CD4-positive, alpha-beta T cell (primary cell): ENCODE measurements at regions not wholly inside any gene's neighbourhood (a gene's known extent, or its start where the extent isn't known, plus 50 kb on each side); places are given as distances from the start of the nearest gene placed in this dataset.

Experiments used
- ATAC-seq: fragments of 200-7000 bp; cut with Tn5 transposase; one replicate; pipeline ENCODE4 v1.10.0; 2022; ENCODE audit warnings: mild to moderate bottlenecking; ENCODE audit not compliant: poor library complexity
- CTCF ChIA-PET: fragments of 350-600 bp; sonication (Branson Sonifier 250); formaldehyde crosslinking; loops from one replicate; lab custom pipeline; 2021; ENCODE audit warnings: antibody characterized with exemption, inconsistent platforms; lab: Charles Lee
- POLR2A ChIA-PET: fragments of 350-600 bp; sonication (Branson Sonifier 250); formaldehyde crosslinking; loops from one replicate; lab custom pipeline; 2021; ENCODE audit warnings: antibody characterized with exemption, inconsistent platforms; lab: Charles Lee
- DNase-seq, 14 experiments: peaks; one replicate each; pipeline ENCODE4 v3.0.0-alpha.2; 2013 to 2020; ENCODE audit warnings: mixed read lengths in 2 of 14
- H3K27ac ChIP-seq, 2 donors: one replicate each; pipeline versions ENCODE4 v1.5.1 to v1.7.0; 2013; ENCODE audit warnings: low read length in 2 of 2, low read depth in 1 of 2, mild to moderate bottlenecking in 1 of 2
- H3K27me3 ChIP-seq, 2 experiments: 1 replicate in 1 of 2; 2 replicates in 1 of 2; pipeline versions ENCODE4 v1.6.1 to v1.7.0; 2013; ENCODE audit warnings: low read length in 2 of 2, control low read depth in 1 of 2, mild to moderate bottlenecking in 1 of 2, moderate library complexity in 1 of 2; ENCODE audit not compliant: insufficient read depth in 2 of 2, control insufficient read depth in 1 of 2
- H3K36me3 ChIP-seq: one replicate; pipeline ENCODE4 v1.6.1; 2013; ENCODE audit warnings: low read length, control low read depth; ENCODE audit not compliant: insufficient read depth
- H3K4me1 ChIP-seq: one replicate; pipeline ENCODE4 v1.6.1; 2013; ENCODE audit warnings: low read length, control low read depth; ENCODE audit not compliant: insufficient read depth
- H3K4me3 ChIP-seq: one replicate; pipeline ENCODE4 v1.5.1; 2013; ENCODE audit warnings: mild to moderate bottlenecking, low read length, moderate library complexity
- H3K9me3 ChIP-seq, 2 experiments: 1 replicate in 1 of 2; 2 replicates in 1 of 2; pipeline versions ENCODE4 v1.6.1 to v1.7.0; 2013; ENCODE audit warnings: low read length in 2 of 2, mild to moderate bottlenecking in 2 of 2, control low read depth in 1 of 2, moderate library complexity in 1 of 2; ENCODE audit not compliant: control insufficient read depth in 1 of 2, insufficient read depth in 1 of 2
- H3K27ac Mint-ChIP-seq: one replicate; pipeline ENCODE4 v1.8.0; 2020; ENCODE audit warnings: mixed read lengths
- H3K27me3 Mint-ChIP-seq: one replicate; pipeline ENCODE4 v1.8.0; 2021; ENCODE audit warnings: mixed read lengths
- H3K36me3 Mint-ChIP-seq: one replicate; pipeline ENCODE4 v1.8.0; 2021; ENCODE audit warnings: low read depth, mixed read lengths
- H3K4me1 Mint-ChIP-seq: one replicate; pipeline ENCODE4 v1.8.0; 2021; ENCODE audit warnings: low read depth, mixed read lengths
- H3K4me3 Mint-ChIP-seq: one replicate; pipeline ENCODE4 v1.8.0; 2020; ENCODE audit warnings: mild to moderate bottlenecking, mixed read lengths
- H3K9me3 Mint-ChIP-seq: one replicate; pipeline ENCODE4 v1.8.0; 2020; ENCODE audit warnings: mixed read lengths
- CTCF ChIP-seq: fragments of 200-600 bp; IDR thresholded peaks from one replicate; pipeline ENCODE4 v1.8.0; 2022; ENCODE audit warnings: antibody characterized with exemption, mild to moderate bottlenecking
- intact Hi-C, 2 experiments: fragments of 100-400 bp; cut with DNase I in 1 of 2; cut with micrococcal nuclease in 1 of 2; formaldehyde crosslinking; loops; one replicate each; pipeline versions ENCODE4 v1.15.1 to v1.9.0; 2023 to 2025; cut with DNase I, micrococcal nuclease

GRCh38 chr11:126113515-126113957 is 50.9 kb upstream of the CDON start:
- ATAC-seq (no peak), DNase-seq (no peak)
- no peaks in the 10 kb centered on the region for H3K27me3 Mint-ChIP-seq
- no peaks in the 10 kb centered on the region for H3K4me1 Mint-ChIP-seq
- Histone ChIP-seq H3K36me3 (no peaks in the 10 kb centered on the region), H3K27ac (no peak overlapping the region), H3K9me3 (no peaks in the 10 kb centered on the region), H3K27me3 (no peaks in the 10 kb centered on the region), H3K4me1 (no peaks in the 10 kb centered on the region), H3K4me3 (no peak overlapping the region)
- TF ChIP-seq CTCF: no peak
- CTCF ChIA-PET: no interaction called here
- no peaks in the 10 kb centered on the region for H3K36me3 Mint-ChIP-seq
- H3K9me3 Mint-ChIP-seq: no peaks in the 10 kb centered on the region
- H3K4me3 Mint-ChIP-seq: no peak overlapping the region
- POLR2A ChIA-PET: no interaction called here
- no peak overlapping the region for H3K27ac Mint-ChIP-seq
- intact Hi-C loops: loop anchor here in 1 of 2 experiments (10.0 kb wide), 1 partner anchor 109 kb away; no protein-coding TSS in a partner anchor

GRCh38 chr11:126113012-126113411 is 50.3 kb upstream of the CDON start:
- ATAC-seq (no peak), DNase-seq (no peak)
- Histone ChIP-seq H3K27ac (no peak overlapping the region), H3K36me3 (no peaks in the 10 kb centered on the region), H3K27me3 (no peaks in the 10 kb centered on the region), H3K4me3 (no peak overlapping the region), H3K4me1 (no peaks in the 10 kb centered on the region), H3K9me3 (no peaks in the 10 kb centered on the region)
- Mint-ChIP-seq H3K36me3 (no peaks in the 10 kb centered on the region), H3K4me3 (no peak overlapping the region), H3K9me3 (no peaks in the 10 kb centered on the region), H3K27me3 (no peaks in the 10 kb centered on the region), H3K27ac (no peak overlapping the region), H3K4me1 (no peaks in the 10 kb centered on the region)
- TF ChIP-seq CTCF: no peak
- intact Hi-C loops: loop anchor here in 1 of 2 experiments (10.0 kb wide), 1 partner anchor 108 kb away; no protein-coding TSS in a partner anchor
- ChIA-PET CTCF (no interaction called here), POLR2A (no interaction called here)

- Histone ChIP-seq H3K9me3 (no peaks in the 10 kb centered on the region), H3K4me1 (no peaks in the 10 kb centered on the region), H3K27ac (no peak overlapping the region), H3K36me3 (no peaks in the 10 kb centered on the region), H3K27me3 (no peaks in the 10 kb centered on the region), H3K4me3 (no peak overlapping the region)
- intact Hi-C loops: loop anchor here in 1 of 2 experiments (10.0 kb wide), 1 partner anchor 108 kb away; no protein-coding TSS in a partner anchor
- DNase-seq (no peak), ATAC-seq (no peak)
- TF ChIP-seq CTCF: no peak
- CTCF ChIA-PET: no interaction called here
- Mint-ChIP-seq H3K4me1 (no peaks in the 10 kb centered on the region), H3K9me3 (no peaks in the 10 kb centered on the region), H3K4me3 (no peak overlapping the region), H3K27me3 (no peaks in the 10 kb centered on the region), H3K36me3 (no peaks in the 10 kb centered on the region), H3K27ac (no peak overlapping the region)
- POLR2A ChIA-PET: no interaction called here
Measured at GRCh38 chr11:126112547-126112946, 49.9 kb upstream of the CDON start.
